Stimulated activated effector memory CD8-positive, alpha-beta T cell treated with anti-CD3 and anti-CD28 coated beads, Interleukin-12 subunit alpha, Interleukin-12 subunit beta, amount 100 ng/mL, for 72 hours (primary cell): ENCODE measurements at regions not wholly inside any gene's neighbourhood (a gene's known extent, or its start where the extent isn't known, plus 50 kb on each side); places are given as distances from the start of the nearest gene placed in this dataset.
"Not testable (repeated sequence)": the region's sequence is repeated elsewhere in the genome, so short reads cannot be mapped to it uniquely, and the experiment has no call there.

Experiments used
- ATAC-seq: fragments of 150-1000 bp; cut with Tn5 transposase; 2 replicates; pipeline ENCODE4 v1.10.0; 2021
- DNase-seq, 2 donors: peaks; one replicate each; pipeline ENCODE4 v3.0.0; 2021 to 2022; ENCODE audit warnings: low spot score in 2 of 2
- H3K27ac Mint-ChIP-seq: one replicate; pipeline ENCODE4 v1.8.0; 2022; ENCODE audit warnings: mild to moderate bottlenecking, mixed read lengths
- H3K36me3 Mint-ChIP-seq: one replicate; pipeline ENCODE4 v1.8.0; 2022; ENCODE audit warnings: mild to moderate bottlenecking, mixed read lengths
- H3K4me1 Mint-ChIP-seq: one replicate; pipeline ENCODE4 v1.8.0; 2022; ENCODE audit warnings: mixed read lengths
- H3K4me3 Mint-ChIP-seq: one replicate; pipeline ENCODE4 v1.8.0; 2022; ENCODE audit warnings: mild to moderate bottlenecking, mixed read lengths
- H3K9me3 Mint-ChIP-seq: one replicate; pipeline ENCODE4 v1.8.0; 2022; ENCODE audit warnings: mixed read lengths

- Mint-ChIP-seq H3K36me3 (no peaks in the 10 kb centered on the region), H3K4me3 (no peak overlapping the region), H3K4me1 (no peaks in the 10 kb centered on the region), H3K27ac (no peak overlapping the region), H3K9me3 (no peaks in the 10 kb centered on the region)
- DNase-seq (no peak), ATAC-seq (no peak)
These were observed 51.5 kb downstream of the CRPPA start for GRCh38 chr7:16369855-16370254.

- H3K9me3 Mint-ChIP-seq, H3K4me3 Mint-ChIP-seq, DNase-seq, H3K36me3 Mint-ChIP-seq, H3K4me1 Mint-ChIP-seq, ATAC-seq, H3K27ac Mint-ChIP-seq: not testable (repeated sequence)
These were observed 52.0 kb downstream of the CRPPA start for GRCh38 chr7:16369309-16369708.

- no peaks in the 10 kb centered on the region for H3K36me3 Mint-ChIP-seq
- no peaks in the 10 kb centered on the region for H3K4me1 Mint-ChIP-seq
- no peak overlapping the region for H3K27ac Mint-ChIP-seq
- H3K4me3 Mint-ChIP-seq = no peak overlapping the region
- DNase-seq (no peak), ATAC-seq (no peak)
- H3K9me3 Mint-ChIP-seq = no peaks in the 10 kb centered on the region
These were observed 52.5 kb downstream of the CRPPA start for GRCh38 chr7:16368885-16369284.

- Mint-ChIP-seq H3K36me3 (no peaks in the 10 kb centered on the region), H3K4me1 (no peaks in the 10 kb centered on the region), H3K9me3 (no peaks in the 10 kb centered on the region), H3K4me3 (no peak overlapping the region), H3K27ac (no peak overlapping the region)
- ATAC-seq (no peak), DNase-seq (no peak)
These were observed 54.2 kb downstream of the CRPPA start for GRCh38 chr7:16367115-16367514.

GRCh38 chr7:16365952-16366351, 55.4 kb downstream of the CRPPA start:
- no peak overlapping the region for H3K27ac Mint-ChIP-seq
- no peaks in the 10 kb centered on the region for H3K36me3 Mint-ChIP-seq
- no peak for ATAC-seq
- DNase-seq = no peak
- H3K4me3 Mint-ChIP-seq = no peak overlapping the region
- no peaks in the 10 kb centered on the region for H3K4me1 Mint-ChIP-seq
- no peaks in the 10 kb centered on the region for H3K9me3 Mint-ChIP-seq

- DNase-seq = no peak
- no peaks in the 10 kb centered on the region for H3K9me3 Mint-ChIP-seq
- no peak overlapping the region for H3K27ac Mint-ChIP-seq
- H3K4me1 Mint-ChIP-seq = no peaks in the 10 kb centered on the region
- no peak overlapping the region for H3K4me3 Mint-ChIP-seq
- ATAC-seq = no peak
- no peaks in the 10 kb centered on the region for H3K36me3 Mint-ChIP-seq
These were observed 56.2 kb downstream of the CRPPA start for GRCh38 chr7:16365177-16365576.

GRCh38 chr7:16359216-16359615, 62.1 kb downstream of the CRPPA start:
- no peak for ATAC-seq
- no peak overlapping the region for H3K27ac Mint-ChIP-seq
- H3K36me3 Mint-ChIP-seq = no peaks in the 10 kb centered on the region
- H3K9me3 Mint-ChIP-seq = no peaks in the 10 kb centered on the region
- H3K4me3 Mint-ChIP-seq = no peak overlapping the region
- no peak for DNase-seq
- no peaks in the 10 kb centered on the region for H3K4me1 Mint-ChIP-seq

GRCh38 chr7:16357921-16358320, 63.4 kb downstream of the CRPPA start:
- Mint-ChIP-seq H3K4me3 (no peak overlapping the region), H3K4me1 (no peaks in the 10 kb centered on the region), H3K27ac (no peak overlapping the region), H3K36me3 (no peaks in the 10 kb centered on the region), H3K9me3 (no peaks in the 10 kb centered on the region)
- ATAC-seq = peak; percentile 16
- DNase-seq = no peak

- Mint-ChIP-seq H3K4me1 (no peaks in the 10 kb centered on the region), H3K36me3 (no peaks in the 10 kb centered on the region), H3K4me3 (no peak overlapping the region), H3K9me3 (no peaks in the 10 kb centered on the region), H3K27ac (no peak overlapping the region)
- ATAC-seq (no peak), DNase-seq (no peak)
These were observed 63.9 kb downstream of the CRPPA start for GRCh38 chr7:16357474-16357873.

GRCh38 chr7:16356301-16356958, 64.9 kb downstream of the CRPPA start:
- no peak for ATAC-seq

GRCh38 chr7:16354573-16354972, 66.8 kb downstream of the CRPPA start:
- H3K4me1 Mint-ChIP-seq = no peaks in the 10 kb centered on the region
- H3K27ac Mint-ChIP-seq = no peak overlapping the region
- no peak for DNase-seq
- no peak for ATAC-seq
- H3K4me3 Mint-ChIP-seq = no peak overlapping the region
- H3K36me3 Mint-ChIP-seq = no peaks in the 10 kb centered on the region
- H3K9me3 Mint-ChIP-seq = peaks cover 10% of the 10 kb centered on the region

More at GRCh38 chr7:16356301-16356958, 64.9 kb downstream of the CRPPA start:
- no peak for DNase-seq
- Mint-ChIP-seq H3K4me3 (no peak overlapping the region), H3K27ac (no peak overlapping the region), H3K4me1 (no peaks in the 10 kb centered on the region), H3K36me3 (no peaks in the 10 kb centered on the region), H3K9me3 (no peaks in the 10 kb centered on the region)

- Mint-ChIP-seq H3K4me1 (no peaks in the 10 kb centered on the region), H3K9me3 (peaks cover 16% of the 10 kb centered on the region), H3K27ac (no peak overlapping the region), H3K4me3 (no peak overlapping the region), H3K36me3 (no peaks in the 10 kb centered on the region)
- no peak for DNase-seq
- ATAC-seq = no peak
These were observed 68.1 kb downstream of the CRPPA start for GRCh38 chr7:16353226-16353625.

- ATAC-seq = no peak
These were observed 70.7 kb downstream of the CRPPA start for GRCh38 chr7:16350634-16351033.

GRCh38 chr7:16348251-16348650, 73.1 kb downstream of the CRPPA start:
- no peak for ATAC-seq
- H3K36me3 Mint-ChIP-seq = no peaks in the 10 kb centered on the region
- H3K4me3 Mint-ChIP-seq = no peak overlapping the region
- H3K4me1 Mint-ChIP-seq = peaks cover 16% of the 10 kb centered on the region
- H3K27ac Mint-ChIP-seq = no peak overlapping the region
- peaks cover 24% of the 10 kb centered on the region for H3K9me3 Mint-ChIP-seq
- no peak for DNase-seq

More at GRCh38 chr7:16350634-16351033, 70.7 kb downstream of the CRPPA start:
- Mint-ChIP-seq H3K4me1 (peaks cover 16% of the 10 kb centered on the region), H3K27ac (no peak overlapping the region), H3K9me3 (peaks cover 16% of the 10 kb centered on the region), H3K4me3 (no peak overlapping the region), H3K36me3 (no peaks in the 10 kb centered on the region)
- DNase-seq = no peak

- H3K4me3 Mint-ChIP-seq = no peak overlapping the region
- H3K4me1 Mint-ChIP-seq = peaks cover 16% of the 10 kb centered on the region
- peaks cover 24% of the 10 kb centered on the region for H3K9me3 Mint-ChIP-seq
These were observed 73.5 kb downstream of the CRPPA start for GRCh38 chr7:16347827-16348192.

GRCh38 chr7:16347066-16347826, 74.1 kb downstream of the CRPPA start:
- Mint-ChIP-seq H3K9me3 (peaks cover 24% of the 10 kb centered on the region), H3K4me3 (no peak overlapping the region), H3K4me1 (peaks cover 16% of the 10 kb centered on the region), H3K27ac (no peak overlapping the region), H3K36me3 (no peaks in the 10 kb centered on the region)
- ATAC-seq = no peak
- DNase-seq = no peak

More at GRCh38 chr7:16347827-16348192, 73.5 kb downstream of the CRPPA start:
- Mint-ChIP-seq H3K27ac (no peak overlapping the region), H3K36me3 (no peaks in the 10 kb centered on the region)
- DNase-seq (no peak), ATAC-seq (no peak)
